OCI-LY1 (cell line): ENCODE measurements at regions not wholly inside any gene's neighbourhood (a gene's known extent, or its start where the extent isn't known, plus 50 kb on each side); places are given as distances from the start of the nearest gene placed in this dataset.

Source experiments
- H2AFZ ChIP-seq: fragments of 200-600 bp; sonication (generic), shearing (Covaris generic); 2 replicates; pipeline ENCODE4 v1.6.0; 2014; ENCODE audit warnings: antibody characterized with exemption, mild to moderate bottlenecking, low read length
- H3F3A ChIP-seq: fragments of 200-600 bp; sonication (generic), shearing (Covaris generic); 2 replicates; pipeline ENCODE4 v1.6.0; 2014; ENCODE audit warnings: mild to moderate bottlenecking, antibody characterized with exemption, low read length, moderate library complexity; ENCODE audit not compliant: insufficient read depth
- H3K27ac ChIP-seq: fragments of 200-600 bp; sonication (generic); 2 replicates; pipeline ENCODE4 v1.5.1; 2014; ENCODE audit warnings: low read length, mixed run types, mild to moderate bottlenecking, low read depth; ENCODE audit not compliant: poor library complexity, severe bottlenecking
- H3K27me3 ChIP-seq: fragments of 200-600 bp; sonication (generic); 2 replicates; pipeline ENCODE4 v1.6.0; 2014; ENCODE audit warnings: antibody characterized with exemption, mild to moderate bottlenecking, low read length, moderate library complexity; ENCODE audit not compliant: insufficient read depth
- H3K36me3 ChIP-seq: fragments of 200-600 bp; sonication (generic); 2 replicates; pipeline ENCODE4 v1.6.1; 2014; ENCODE audit warnings: mild to moderate bottlenecking, antibody characterized with exemption, low read length, moderate library complexity, mixed read lengths; ENCODE audit not compliant: insufficient read depth
- H3K4me1 ChIP-seq: fragments of 200-600 bp; sonication (generic); 2 replicates; pipeline ENCODE4 v1.5.1; 2014; ENCODE audit warnings: mild to moderate bottlenecking, low read length, moderate library complexity; ENCODE audit not compliant: insufficient read depth, severe bottlenecking
- H3K4me2 ChIP-seq: fragments of 200-600 bp; sonication (generic), shearing (Covaris generic); 2 replicates; pipeline ENCODE4 v1.6.1; 2014; ENCODE audit warnings: low read length
- H3K4me3 ChIP-seq: fragments of 200-600 bp; sonication (generic); 2 replicates; pipeline ENCODE4 v1.5.1; 2014; ENCODE audit warnings: low read length, low read depth, mild to moderate bottlenecking, mixed read lengths; ENCODE audit not compliant: poor library complexity, severe bottlenecking
- H3K79me2 ChIP-seq: fragments of 200-600 bp; shearing (Covaris generic); 2 replicates; pipeline ENCODE4 v1.6.1; 2016; ENCODE audit warnings: mixed run types, low read length, mixed read lengths; ENCODE audit not compliant: insufficient read depth
- H3K9ac ChIP-seq: fragments of 200-600 bp; sonication (generic), shearing (Covaris generic); 2 replicates; pipeline ENCODE4 v1.6.1; 2014; ENCODE audit warnings: mild to moderate bottlenecking, low read length, mixed read lengths
- H3K9me2 ChIP-seq: fragments of 200-600 bp; sonication (generic), shearing (Covaris generic); 2 replicates; pipeline ENCODE4 v1.6.1; 2014; ENCODE audit warnings: low read depth, mild to moderate bottlenecking, low read length, mixed read lengths
- H3K9me3 ChIP-seq: fragments of 200-600 bp; shearing (Covaris generic); 2 replicates; pipeline ENCODE4 v1.6.1; 2014; ENCODE audit warnings: low read length, mixed read lengths
- H4K20me1 ChIP-seq: fragments of 200-600 bp; sonication (generic), shearing (Covaris generic); 2 replicates; pipeline ENCODE4 v1.6.0; 2016; ENCODE audit warnings: mild to moderate bottlenecking, low read length; ENCODE audit not compliant: insufficient read depth
- CTCF ChIP-seq: fragments of 200-600 bp; sonication (generic), shearing (Covaris generic); IDR thresholded peaks from 2 replicates; pipeline ENCODE4 v1.5.1; 2017; ENCODE audit warnings: mild to moderate bottlenecking, antibody characterized with exemption, low read length, moderate library complexity, mixed read lengths
- EZH2 ChIP-seq: fragments of 200-600 bp; sonication (generic), shearing (Covaris generic); IDR thresholded peaks from 2 replicates; pipeline ENCODE4 v1.8.0; 2017; ENCODE audit warnings: borderline replicate concordance, mixed run types, mild to moderate bottlenecking, antibody characterized with exemption, low read length, moderate library complexity, mixed read lengths

DNA sequence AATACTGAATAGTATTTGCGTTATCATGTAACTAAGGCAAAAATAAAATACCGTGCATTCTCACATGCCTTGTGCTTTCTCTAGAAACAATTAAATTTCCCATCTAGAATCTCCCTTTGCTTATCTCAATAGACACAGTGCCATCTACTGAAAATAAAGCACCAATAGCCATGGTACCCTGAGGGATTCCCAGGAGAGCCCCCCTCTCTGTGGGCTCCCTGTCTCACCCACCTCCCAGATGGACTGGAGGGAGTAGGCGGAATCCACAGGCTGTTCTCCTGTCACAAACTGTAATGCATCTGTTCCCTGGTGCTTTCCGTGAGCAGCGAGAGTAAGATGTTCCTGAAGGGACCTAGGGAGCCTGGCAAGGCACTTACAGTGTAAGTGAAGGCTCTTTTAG, 112.4 kb upstream of the UPP2 start:
- H3K79me2 ChIP-seq: no peaks in the 10 kb centered on the region
- H3K27me3 ChIP-seq: no peaks in the 10 kb centered on the region
- no peak overlapping the region for H2AFZ ChIP-seq
- H3K9me3 ChIP-seq: no peaks in the 10 kb centered on the region
- no peaks in the 10 kb centered on the region for H4K20me1 ChIP-seq
- H3K9me2 ChIP-seq: no peaks in the 10 kb centered on the region
- no peaks in the 10 kb centered on the region for H3K36me3 ChIP-seq
- H3K4me1 ChIP-seq: no peaks in the 10 kb centered on the region
- no peak for TF ChIP-seq CTCF
- TF ChIP-seq EZH2: no peak
- H3K9ac ChIP-seq: no peak overlapping the region
- no peak overlapping the region for H3K4me3 ChIP-seq
- H3F3A ChIP-seq: no peaks in the 10 kb centered on the region
- no peak overlapping the region for H3K4me2 ChIP-seq
- no peak overlapping the region for H3K27ac ChIP-seq

DNA sequence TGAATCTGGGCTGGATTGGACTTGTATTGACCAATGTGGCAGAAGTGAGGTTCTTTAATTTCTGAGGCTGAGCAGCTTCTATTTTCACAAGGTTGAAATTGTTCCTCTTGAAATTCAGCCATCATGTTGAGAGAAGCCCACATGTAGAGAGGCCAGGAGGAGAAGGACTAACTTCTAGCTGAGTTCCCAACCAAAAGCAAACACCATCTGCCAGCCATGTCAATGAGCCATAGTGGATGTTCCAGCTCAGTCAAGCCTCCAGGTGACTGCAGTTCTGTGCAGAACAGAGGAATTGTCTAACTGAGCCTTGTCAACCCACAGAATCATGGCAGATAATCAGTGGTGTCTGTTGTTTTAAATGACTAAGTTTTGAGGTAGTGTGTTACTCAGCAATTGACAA, 110.6 kb upstream of the ACVR1 start:
- H3K4me3 ChIP-seq: no peak overlapping the region
- no peak for TF ChIP-seq EZH2
- TF ChIP-seq CTCF: no peak
- H3K4me1 ChIP-seq: no peaks in the 10 kb centered on the region
- no peak overlapping the region for H3K27ac ChIP-seq
- no peaks in the 10 kb centered on the region for H3K9me3 ChIP-seq
- no peaks in the 10 kb centered on the region for H3F3A ChIP-seq
- H4K20me1 ChIP-seq: no peaks in the 10 kb centered on the region
- H3K27me3 ChIP-seq: no peaks in the 10 kb centered on the region
- H3K36me3 ChIP-seq: no peaks in the 10 kb centered on the region
- no peak overlapping the region for H2AFZ ChIP-seq
- H3K4me2 ChIP-seq: no peak overlapping the region
- H3K79me2 ChIP-seq: no peaks in the 10 kb centered on the region
- H3K9me2 ChIP-seq: no peaks in the 10 kb centered on the region
- H3K9ac ChIP-seq: no peak overlapping the region

DNA sequence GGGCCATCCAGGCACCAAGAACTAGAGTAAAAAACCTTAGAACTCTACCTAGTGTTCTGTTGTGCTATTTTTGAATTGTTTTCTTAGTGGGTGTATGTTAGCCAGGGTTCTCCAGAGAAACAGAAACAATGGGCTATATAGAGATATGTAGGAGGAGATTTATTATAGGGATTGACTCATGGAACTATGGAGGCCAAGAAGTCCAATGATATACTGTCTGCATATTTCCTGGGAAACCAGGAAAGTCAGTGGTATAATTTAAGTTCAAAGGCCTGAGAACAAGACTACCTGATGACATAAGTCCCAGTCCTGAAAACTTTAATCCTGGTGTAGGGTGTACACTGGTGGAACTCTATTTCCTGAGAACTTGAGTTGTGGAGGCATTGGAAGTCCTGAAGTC, 108.7 kb upstream of the ACVR1 start:
- Histone ChIP-seq H3K4me1 (no peaks in the 10 kb centered on the region), H3K9me2 (no peaks in the 10 kb centered on the region), H3K9ac (no peak overlapping the region)

More for the DNA sequence above, 108.7 kb upstream of the ACVR1 start:
- H3K36me3 ChIP-seq: no peaks in the 10 kb centered on the region
- no peaks in the 10 kb centered on the region for H4K20me1 ChIP-seq
- TF ChIP-seq EZH2 (no peak), CTCF (no peak)
- no peaks in the 10 kb centered on the region for H3K79me2 ChIP-seq
- H3K27me3 ChIP-seq: no peaks in the 10 kb centered on the region
- H3K4me2 ChIP-seq: no peak overlapping the region
- no peak overlapping the region for H3K27ac ChIP-seq
- H3K9me3 ChIP-seq: no peaks in the 10 kb centered on the region
- no peak overlapping the region for H2AFZ ChIP-seq
- H3F3A ChIP-seq: no peaks in the 10 kb centered on the region
- H3K4me3 ChIP-seq: no peak overlapping the region
